Activated CD4-positive, alpha-beta T cell treated with anti-CD3 and anti-CD28 coated beads, Interleukin-2, amount 50 U/mL, for 16 hours (primary cell): ENCODE measurements at regions not wholly inside any gene's neighbourhood (a gene's known extent, or its start where the extent isn't known, plus 50 kb on each side); places are given as distances from the start of the nearest gene placed in this dataset.

Experiments
- DNase-seq: peaks from one replicate; pipeline ENCODE4 v3.0.0-alpha.2; 2020

GRCh38 chr4:35982318-35982717 is 262.0 kb downstream of the ARAP2 start:
- no peak for DNase-seq

GRCh38 chr4:35986537-35986936 is 257.8 kb downstream of the ARAP2 start:
- DNase-seq: no peak

GRCh38 chr4:35993606-35994005 is 250.7 kb downstream of the ARAP2 start:
- no peak for DNase-seq

GRCh38 chr4:36000941-36001557 is 243.3 kb downstream of the ARAP2 start:
- no peak for DNase-seq

- no peak for DNase-seq
Observed at GRCh38 chr4:36003051-36003450, 241.3 kb downstream of the ARAP2 start.

GRCh38 chr4:36004204-36004851 is 240.0 kb downstream of the ARAP2 start:
- DNase-seq: no peak

- DNase-seq: no peak
Observed at GRCh38 chr4:36006226-36006625, 238.1 kb downstream of the ARAP2 start.

- DNase-seq: no peak
Observed at GRCh38 chr4:36010397-36010929, 233.9 kb downstream of the ARAP2 start.

GRCh38 chr4:36011381-36011780 is 232.9 kb downstream of the ARAP2 start:
- no peak for DNase-seq

- DNase-seq: no peak
Observed at GRCh38 chr4:36012503-36012902, 231.8 kb downstream of the ARAP2 start.

- DNase-seq: no peak
Observed at GRCh38 chr4:36013206-36013605, 231.1 kb downstream of the ARAP2 start.
